HepG2 (cell line): ENCODE measurements at regions not wholly inside any gene's neighbourhood (a gene's known extent, or its start where the extent isn't known, plus 50 kb on each side); places are given as distances from the start of the nearest gene placed in this dataset.

Source experiments
- U2AF1 ChIP-seq: fragments of 200-400 bp; formaldehyde crosslinking; optimal IDR thresholded peaks from 2 replicates; pipeline ENCODE3; 2017; ENCODE audit warnings: mild to moderate bottlenecking, low read depth, low read length
- TF ChIP-seq, protein P1 (sequence below), 2 experiments: sonication (generic) in 1 of 2; formaldehyde crosslinking in 1 of 2; IDR thresholded peaks; 2 replicates each; pipeline versions ENCODE4 v1.5.1 to v1.6.1; 2011 to 2020; ENCODE audit warnings: borderline replicate concordance in 1 of 2, low read depth in 1 of 2, low read length in 1 of 2, mild to moderate bottlenecking in 1 of 2, missing genetic modification reagents in 1 of 2, moderate library complexity in 1 of 2
- TF ChIP-seq, protein P2 (sequence below): sonication (generic); formaldehyde crosslinking; IDR thresholded peaks from 2 replicates; pipeline ENCODE4 v1.4.0; 2020; ENCODE audit warnings: missing genetic modification reagents

DNA sequence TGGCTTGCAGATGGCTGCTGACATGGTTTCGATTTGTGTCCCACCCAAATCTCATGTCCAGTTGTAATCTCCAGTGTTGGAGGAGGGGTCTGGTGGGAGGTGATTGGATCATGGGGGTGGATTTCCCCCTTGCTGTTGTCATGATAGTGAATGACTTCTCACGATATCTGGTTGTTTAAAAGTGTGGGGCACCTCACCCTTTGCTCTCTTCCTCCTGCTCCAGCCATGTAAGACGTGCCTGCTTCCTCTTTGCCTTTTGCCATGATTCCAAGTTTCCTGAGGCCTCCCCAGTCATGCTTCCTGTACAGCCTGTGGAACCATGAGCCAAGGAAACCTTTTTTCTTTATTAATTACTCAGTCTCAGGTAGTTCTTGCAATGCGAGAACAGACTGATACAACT lies 77.6 kb upstream of the FUCA2 start:
- TF ChIP-seq, protein P1, sequence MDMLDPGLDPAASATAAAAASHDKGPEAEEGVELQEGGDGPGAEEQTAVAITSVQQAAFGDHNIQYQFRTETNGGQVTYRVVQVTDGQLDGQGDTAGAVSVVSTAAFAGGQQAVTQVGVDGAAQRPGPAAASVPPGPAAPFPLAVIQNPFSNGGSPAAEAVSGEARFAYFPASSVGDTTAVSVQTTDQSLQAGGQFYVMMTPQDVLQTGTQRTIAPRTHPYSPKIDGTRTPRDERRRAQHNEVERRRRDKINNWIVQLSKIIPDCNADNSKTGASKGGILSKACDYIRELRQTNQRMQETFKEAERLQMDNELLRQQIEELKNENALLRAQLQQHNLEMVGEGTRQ (IDR thresholded peaks at IDR 0.05; ENCODE audit: low read depth, low read length): no peak
- TF ChIP-seq, protein P1 (CRISPR knock-in tag; IDR thresholded peaks at IDR 0.05; ENCODE audit: borderline replicate concordance): no peak
- no peak for TF ChIP-seq U2AF1
- TF ChIP-seq, protein P2, sequence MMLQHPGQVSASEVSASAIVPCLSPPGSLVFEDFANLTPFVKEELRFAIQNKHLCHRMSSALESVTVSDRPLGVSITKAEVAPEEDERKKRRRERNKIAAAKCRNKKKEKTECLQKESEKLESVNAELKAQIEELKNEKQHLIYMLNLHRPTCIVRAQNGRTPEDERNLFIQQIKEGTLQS: no peak
